ENCODE measurements at regions not wholly inside any gene's neighbourhood (a gene's known extent, or its start where the extent isn't known, plus 50 kb on each side); places are given as distances from the start of the nearest gene placed in this dataset.
A peak's percentile ranks its signal among the peaks of the same experiment; 100 is the strongest.

GRCh38 chrX:57848857-57849256, 61.4 kb downstream of the ZXDA start:
- DNase-seq = no peak
- in situ Hi-C loops (cut with HindIII; ENCODE audit: low pct_ligation_motif_present, low pct_unique_long_range_greater_than_20kb, low sequenced_read_pairs) = no loop called here

DNA sequence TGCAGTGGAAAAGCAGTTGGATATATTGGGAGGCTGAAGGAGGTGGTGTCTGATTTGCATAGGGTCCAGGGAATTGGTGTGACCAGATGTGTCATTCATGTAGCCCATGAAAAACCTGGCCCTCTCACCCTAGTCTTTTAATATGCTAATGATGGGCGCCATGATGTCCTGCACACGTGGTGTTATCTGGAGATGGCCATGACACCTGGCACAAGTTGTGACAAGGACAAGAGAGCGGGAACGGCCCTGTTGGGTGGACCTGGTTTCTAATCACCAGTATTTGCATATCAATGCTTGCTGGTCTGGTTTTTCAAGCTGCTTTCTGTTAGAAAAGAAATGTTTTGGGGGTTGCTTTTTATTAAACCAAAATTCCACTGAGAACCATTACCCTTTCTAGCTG, 87.4 kb downstream of the ZXDA start:
- no peak for DNase-seq

GRCh38 chrX:57822398-57822797, 87.9 kb downstream of the ZXDA start:
- in situ Hi-C loops (cut with HindIII; ENCODE audit: low pct_ligation_motif_present, low pct_unique_long_range_greater_than_20kb, low sequenced_read_pairs) = no loop called here
- DNase-seq = no peak

More for the DNA sequence above, 87.4 kb downstream of the ZXDA start:
- in situ Hi-C loops (cut with HindIII; ENCODE audit: low pct_ligation_motif_present, low pct_unique_long_range_greater_than_20kb, low sequenced_read_pairs) = no loop called here

- DNase-seq = peak; percentile 52
- in situ Hi-C loops (cut with HindIII; ENCODE audit: low pct_ligation_motif_present, low pct_unique_long_range_greater_than_20kb, low sequenced_read_pairs) = no loop called here
Observed at GRCh38 chrX:57821703-57822387, 88.4 kb downstream of the ZXDA start.

GRCh38 chrX:57817302-57817701, 93.0 kb downstream of the ZXDA start:
- in situ Hi-C loops (cut with HindIII; ENCODE audit: low pct_ligation_motif_present, low pct_unique_long_range_greater_than_20kb, low sequenced_read_pairs) = no loop called here
- no peak for DNase-seq

DNA sequence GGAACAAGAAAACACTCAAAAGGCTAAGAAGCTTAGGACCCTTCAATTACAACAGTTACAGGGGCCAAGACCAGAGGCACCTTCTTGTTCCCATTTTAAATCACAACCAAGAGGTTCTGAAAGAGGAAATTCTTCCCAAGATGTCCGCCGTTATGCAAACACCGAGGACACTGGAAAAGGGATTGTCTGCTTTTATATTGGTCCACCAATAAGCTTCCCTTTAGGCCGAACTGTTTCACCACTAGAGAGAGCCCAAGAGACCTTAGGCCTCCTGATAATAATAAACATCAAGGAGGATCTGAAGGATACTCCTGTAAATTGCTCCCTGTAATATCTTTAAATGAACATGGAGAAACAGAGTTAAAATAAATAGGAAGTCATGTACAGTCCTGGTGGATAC, 92.6 kb upstream of the NLRP2B start:
- in situ Hi-C loops (cut with HindIII; ENCODE audit: low pct_ligation_motif_present, low pct_unique_long_range_greater_than_20kb, low sequenced_read_pairs) = no loop called here
- DNase-seq = no peak

- no peak for DNase-seq
- in situ Hi-C loops (cut with HindIII; ENCODE audit: low pct_ligation_motif_present, low pct_unique_long_range_greater_than_20kb, low sequenced_read_pairs) = no loop called here
Observed at GRCh38 chrX:57771689-57772088, 91.6 kb upstream of the NLRP2B start.

DNA sequence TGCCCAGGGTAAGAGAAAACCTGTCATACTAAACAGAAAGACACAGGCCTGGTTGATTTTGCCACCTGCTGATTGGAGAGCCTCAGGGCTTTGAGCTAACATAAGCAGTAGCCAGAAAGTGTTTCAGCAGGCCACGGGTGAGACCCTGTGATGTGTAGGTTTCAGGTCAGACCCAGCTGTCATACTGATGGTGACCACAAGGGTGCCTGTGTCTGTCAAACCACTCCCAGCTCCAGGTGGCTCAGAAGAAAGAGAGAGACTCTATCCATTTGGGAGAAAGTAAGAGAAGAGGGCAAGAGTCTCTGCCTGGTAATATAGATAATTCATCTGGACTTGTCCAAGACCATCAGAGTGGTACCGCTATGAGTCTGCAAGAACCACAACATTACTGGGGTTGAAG, 72.8 kb upstream of the NLRP2B start:
- no peak for DNase-seq

GRCh38 chrX:57741107-57741506, 61.0 kb upstream of the NLRP2B start:
- DNase-seq = no peak
- in situ Hi-C loops (cut with HindIII; ENCODE audit: low pct_ligation_motif_present, low pct_unique_long_range_greater_than_20kb, low sequenced_read_pairs) = no loop called here

More for the DNA sequence above, 72.8 kb upstream of the NLRP2B start:
- in situ Hi-C loops (cut with HindIII; ENCODE audit: low pct_ligation_motif_present, low pct_unique_long_range_greater_than_20kb, low sequenced_read_pairs) = no loop called here

DNA sequence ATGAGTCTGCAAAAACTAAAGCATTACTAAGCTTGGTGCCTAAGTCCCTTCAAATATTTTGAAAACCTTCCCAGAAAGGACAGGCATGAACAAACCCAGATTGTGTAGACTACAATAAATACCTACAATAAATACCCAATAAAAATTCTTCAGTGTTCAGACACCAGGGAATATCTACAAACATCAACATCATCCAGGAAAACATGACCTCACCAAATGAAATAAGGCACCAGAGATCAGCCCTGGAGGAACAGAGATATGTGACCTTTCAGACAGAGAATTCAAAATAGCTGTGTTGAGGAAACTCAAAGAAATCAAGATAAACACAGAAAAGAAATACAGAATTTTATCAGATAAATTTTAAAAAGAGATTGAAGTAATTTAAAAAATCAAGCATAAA, 57.8 kb upstream of the NLRP2B start:
- in situ Hi-C loops (cut with HindIII; ENCODE audit: low pct_ligation_motif_present, low pct_unique_long_range_greater_than_20kb, low sequenced_read_pairs) = no loop called here
- DNase-seq = no peak
